Fibroblast of lung (primary cell): ENCODE measurements at regions not wholly inside any gene's neighbourhood (a gene's known extent, or its start where the extent isn't known, plus 50 kb on each side); places are given as distances from the start of the nearest gene placed in this dataset.

Source experiments
- CTCF ChIP-seq, 2 donors: IDR thresholded peaks in 1 of 2; conservative IDR thresholded peaks in 1 of 2; 1 replicate in 1 of 2; 2 replicates in 1 of 2; pipeline ENCODE4 v1.5.1; 2011 to 2012; ENCODE audit warnings: low read length in 2 of 2, control low read depth in 1 of 2, inconsistent platforms in 1 of 2, low read depth in 1 of 2, mild to moderate bottlenecking in 1 of 2
- EZH2 ChIP-seq: IDR thresholded peaks from 2 replicates; pipeline ENCODE4 v1.5.1; 2012; ENCODE audit warnings: low read length, control low read depth, mild to moderate bottlenecking; ENCODE audit errors: missing control alignments

GRCh38 chr15:26075770-26076169, 212.6 kb upstream of the ATP10A start:
- no peak for TF ChIP-seq CTCF (conservative IDR thresholded peaks at IDR 0.05 in 1 of 2, IDR thresholded peaks at IDR 0.05 in 1 of 2; ENCODE audit: low read depth in 1 of 2, low read length in 2 of 2)
- TF ChIP-seq EZH2 = no peak
